ENCODE measurements at regions not wholly inside any gene's neighbourhood (a gene's known extent, or its start where the extent isn't known, plus 50 kb on each side); places are given as distances from the start of the nearest gene placed in this dataset.

DNA sequence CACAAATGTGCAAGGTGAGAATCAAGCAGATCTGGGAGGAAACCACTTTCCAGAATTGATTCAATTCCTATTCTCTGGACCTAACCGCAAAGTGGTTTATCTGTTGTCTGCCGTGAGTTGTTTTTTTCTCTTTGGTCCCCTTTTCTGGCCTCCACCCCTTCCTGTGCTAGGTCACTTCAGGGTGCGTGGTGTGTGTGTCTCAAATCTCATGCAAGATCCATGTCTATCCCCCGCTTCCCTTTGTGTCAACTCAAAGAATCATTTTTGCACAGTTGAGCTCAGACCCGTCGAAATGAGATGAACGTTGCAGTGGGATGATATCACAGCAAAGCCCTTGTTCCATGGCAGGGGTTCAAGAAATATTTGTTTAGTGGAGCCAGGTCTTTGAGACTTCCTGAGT is 184.5 kb downstream of the GATA3 start:
- H3K36me3 ChIP-seq, result no peaks in the 10 kb centered on the region
- no peak overlapping the region for H3K27ac ChIP-seq
- no peaks in the 10 kb centered on the region for H3K27me3 ChIP-seq (ENCODE audit: low read depth)
- ATAC-seq (no peak), DNase-seq (no peak)
- no peak overlapping the region for H3K4me3 ChIP-seq
- no peaks in the 10 kb centered on the region for H3K4me1 ChIP-seq
- H3K9me3 ChIP-seq, result no peaks in the 10 kb centered on the region
- TF ChIP-seq, protein P1, sequence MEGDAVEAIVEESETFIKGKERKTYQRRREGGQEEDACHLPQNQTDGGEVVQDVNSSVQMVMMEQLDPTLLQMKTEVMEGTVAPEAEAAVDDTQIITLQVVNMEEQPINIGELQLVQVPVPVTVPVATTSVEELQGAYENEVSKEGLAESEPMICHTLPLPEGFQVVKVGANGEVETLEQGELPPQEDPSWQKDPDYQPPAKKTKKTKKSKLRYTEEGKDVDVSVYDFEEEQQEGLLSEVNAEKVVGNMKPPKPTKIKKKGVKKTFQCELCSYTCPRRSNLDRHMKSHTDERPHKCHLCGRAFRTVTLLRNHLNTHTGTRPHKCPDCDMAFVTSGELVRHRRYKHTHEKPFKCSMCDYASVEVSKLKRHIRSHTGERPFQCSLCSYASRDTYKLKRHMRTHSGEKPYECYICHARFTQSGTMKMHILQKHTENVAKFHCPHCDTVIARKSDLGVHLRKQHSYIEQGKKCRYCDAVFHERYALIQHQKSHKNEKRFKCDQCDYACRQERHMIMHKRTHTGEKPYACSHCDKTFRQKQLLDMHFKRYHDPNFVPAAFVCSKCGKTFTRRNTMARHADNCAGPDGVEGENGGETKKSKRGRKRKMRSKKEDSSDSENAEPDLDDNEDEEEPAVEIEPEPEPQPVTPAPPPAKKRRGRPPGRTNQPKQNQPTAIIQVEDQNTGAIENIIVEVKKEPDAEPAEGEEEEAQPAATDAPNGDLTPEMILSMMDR (IDR thresholded peaks at IDR 0.05), result no peak
- intact Hi-C loops (cut with DNase I), result no loop called here

DNA sequence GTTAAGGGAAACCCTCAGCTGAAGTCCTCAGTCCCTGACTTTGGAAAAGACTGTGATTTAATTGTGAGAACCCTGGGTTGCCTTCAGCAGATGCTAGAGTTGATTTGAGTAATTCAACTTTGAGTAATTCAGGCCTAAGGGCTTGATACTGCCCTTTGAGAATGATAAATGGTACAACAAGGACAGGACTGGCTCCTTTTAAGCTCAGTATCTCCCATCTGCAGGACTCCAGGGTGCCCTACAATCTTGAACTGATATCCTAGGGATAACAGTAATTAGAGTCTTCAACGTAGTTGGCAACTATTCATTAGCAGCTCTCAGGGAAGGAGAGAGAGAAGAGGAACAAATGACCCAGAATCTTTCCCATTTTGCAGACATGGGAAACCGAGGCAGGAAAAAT is 186.4 kb downstream of the GATA3 start:
- TF ChIP-seq, protein P1 (IDR thresholded peaks at IDR 0.05), result no peak
- no peak for DNase-seq
- no peaks in the 10 kb centered on the region for H3K4me1 ChIP-seq
- ATAC-seq, result no peak
- no peak overlapping the region for H3K4me3 ChIP-seq
- H3K27ac ChIP-seq, result no peak overlapping the region
- intact Hi-C loops (cut with DNase I), result no loop called here
- no peaks in the 10 kb centered on the region for H3K27me3 ChIP-seq (ENCODE audit: low read depth)
- no peaks in the 10 kb centered on the region for H3K9me3 ChIP-seq
- H3K36me3 ChIP-seq, result no peaks in the 10 kb centered on the region

DNA sequence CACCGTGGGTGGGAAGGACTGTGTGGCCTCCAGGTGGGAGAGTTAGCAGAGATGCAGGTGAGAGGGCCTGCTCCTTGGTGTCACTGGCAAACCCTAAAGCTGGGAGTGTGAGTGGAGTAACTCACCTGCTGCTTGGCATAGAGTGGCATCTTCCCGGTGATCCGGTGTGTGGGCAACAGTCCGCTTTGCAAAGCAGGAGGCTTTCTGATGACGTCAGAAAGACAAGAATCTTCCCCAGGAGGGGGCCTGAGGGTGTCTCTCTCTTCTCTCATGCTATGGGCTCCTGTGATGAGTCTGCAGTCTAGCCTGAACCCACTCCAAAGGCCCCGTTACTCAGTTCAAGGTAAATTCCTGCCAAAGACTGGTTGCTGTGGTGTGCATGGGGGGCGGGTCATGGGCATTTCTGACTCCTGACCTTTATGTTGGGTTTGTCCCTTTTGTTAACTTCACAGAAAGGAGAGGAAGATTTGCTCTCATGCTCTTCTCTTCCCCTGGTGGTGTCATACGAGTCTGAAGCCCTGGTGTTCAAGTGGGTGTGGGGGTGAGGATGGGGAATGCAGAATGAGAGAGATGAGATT is 187.9 kb downstream of the GATA3 start:
- intact Hi-C loops (cut with DNase I), result no loop called here
- Histone ChIP-seq H3K27me3 (ENCODE audit: low read depth) (no peaks in the 10 kb centered on the region), H3K36me3 (no peaks in the 10 kb centered on the region), H3K4me3 (no peak overlapping the region), H3K9me3 (no peaks in the 10 kb centered on the region), H3K4me1 (no peaks in the 10 kb centered on the region), H3K27ac (no peak overlapping the region)
- DNase-seq (no peak), ATAC-seq (no peak)
- TF ChIP-seq, protein P1 (IDR thresholded peaks at IDR 0.05), result no peak

DNA sequence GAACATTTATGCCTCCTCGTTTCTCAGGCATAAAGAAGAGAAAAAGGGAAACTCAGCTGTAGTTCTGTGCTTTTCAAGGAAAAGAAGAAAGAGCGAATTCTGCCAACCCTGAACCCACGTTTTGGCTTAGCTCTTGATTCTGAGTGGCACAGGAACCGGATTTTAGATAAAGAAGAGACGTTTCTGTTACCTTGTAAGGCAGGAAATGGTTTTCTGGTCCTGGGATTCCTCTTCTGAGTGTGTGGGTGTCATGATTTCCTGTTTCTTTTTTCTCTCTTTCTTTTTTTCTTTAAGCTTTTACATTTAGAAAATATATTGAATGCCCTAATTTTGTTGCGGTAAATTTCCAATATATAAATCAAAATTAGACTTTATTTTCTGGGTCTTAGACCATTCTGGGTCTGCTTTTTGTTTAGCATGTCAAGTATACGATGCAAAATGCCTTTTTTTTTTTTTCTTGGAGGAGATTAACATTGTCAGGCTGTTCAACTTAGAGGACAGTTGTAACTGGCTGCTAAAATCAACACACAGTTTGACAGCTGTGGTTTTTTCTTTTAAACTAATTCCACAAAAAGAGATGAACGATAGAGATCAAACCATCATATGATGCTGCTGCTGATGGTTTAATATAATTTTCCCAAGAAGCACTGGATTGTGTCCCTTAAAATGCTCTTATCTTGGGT is 190.8 kb downstream of the GATA3 start:
- H3K27me3 ChIP-seq (ENCODE audit: low read depth), result no peaks in the 10 kb centered on the region
- ATAC-seq (no peak), DNase-seq (no peak)
- no peak overlapping the region for H3K4me3 ChIP-seq
- no peak overlapping the region for H3K27ac ChIP-seq
- no peaks in the 10 kb centered on the region for H3K4me1 ChIP-seq
- TF ChIP-seq, protein P1 (IDR thresholded peaks at IDR 0.05), result no peak
- intact Hi-C loops (cut with DNase I), result no loop called here
- H3K36me3 ChIP-seq, result no peaks in the 10 kb centered on the region
- H3K9me3 ChIP-seq, result no peaks in the 10 kb centered on the region

DNA sequence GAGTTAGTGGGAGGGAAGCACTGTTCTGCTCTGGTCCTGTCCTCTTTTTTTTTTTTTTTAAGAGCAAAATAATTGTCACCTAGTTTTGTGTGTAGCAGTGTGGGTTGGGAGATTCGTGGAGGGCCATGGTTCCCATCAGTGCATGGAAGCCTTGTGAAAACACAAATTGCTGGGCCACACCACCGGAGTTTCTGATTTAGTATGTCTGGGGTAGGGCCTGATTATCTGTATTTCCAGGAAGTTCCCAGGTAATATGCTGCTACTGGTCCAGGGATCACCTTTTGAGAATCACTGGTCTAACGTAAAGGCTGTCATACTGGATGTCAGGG is 191.3 kb downstream of the GATA3 start:
- intact Hi-C loops (cut with DNase I), result no loop called here
- Histone ChIP-seq H3K4me3 (no peak overlapping the region), H3K27ac (no peak overlapping the region), H3K27me3 (ENCODE audit: low read depth) (no peaks in the 10 kb centered on the region), H3K36me3 (no peaks in the 10 kb centered on the region), H3K4me1 (no peaks in the 10 kb centered on the region), H3K9me3 (no peaks in the 10 kb centered on the region)
- TF ChIP-seq, protein P1 (IDR thresholded peaks at IDR 0.05), result no peak
- no peak for DNase-seq
- no peak for ATAC-seq
